Lower lobe of right lung (tissue), 2 donors: ENCODE measurements at regions not wholly inside any gene's neighbourhood (a gene's known extent, or its start where the extent isn't known, plus 50 kb on each side); places are given as distances from the start of the nearest gene placed in this dataset.

Experiments used
- ATAC-seq, 2 donors: fragments of 200-7000 bp; cut with Tn5 transposase; one replicate each; pipeline ENCODE4 v1.9.1; 2020 to 2022; ENCODE audit warnings: mild to moderate bottlenecking in 2 of 2, moderate library complexity in 2 of 2
- DNase-seq: peaks from one replicate; pipeline ENCODE4 v3.0.0-alpha.2; 2020
- H3K27ac ChIP-seq: fragments of 200-600 bp; one replicate; pipeline ENCODE4 v1.8.0; 2022
- H3K27me3 ChIP-seq: fragments of 200-600 bp; one replicate; pipeline ENCODE4 v1.8.0; 2022; ENCODE audit warnings: low read depth
- H3K36me3 ChIP-seq: fragments of 200-600 bp; one replicate; pipeline ENCODE4 v1.8.0; 2022; ENCODE audit warnings: mild to moderate bottlenecking
- H3K4me1 ChIP-seq: fragments of 200-600 bp; one replicate; pipeline ENCODE4 v1.8.0; 2022
- H3K4me3 ChIP-seq: fragments of 200-600 bp; one replicate; pipeline ENCODE4 v1.8.0; 2022; ENCODE audit warnings: mild to moderate bottlenecking
- H3K9me3 ChIP-seq: fragments of 200-600 bp; one replicate; pipeline ENCODE4 v1.8.0; 2022
- CTCF ChIP-seq: fragments of 200-600 bp; IDR thresholded peaks from one replicate; pipeline ENCODE4 v1.8.0; 2022; ENCODE audit warnings: antibody characterized with exemption, mild to moderate bottlenecking
- intact Hi-C: fragments of 100-400 bp; cut with DNase I; formaldehyde crosslinking; loops from one replicate; pipeline ENCODE4 v1.11.0; 2022
- donor health status: DM: no; HTN: yes; CAD: no; lungs with severe emphysema.

- ATAC-seq (no peak), DNase-seq (no peak)
- intact Hi-C loops, result no loop called here
- Histone ChIP-seq H3K27me3 (no peaks in the 10 kb centered on the region), H3K4me3 (no peak overlapping the region), H3K4me1 (no peaks in the 10 kb centered on the region), H3K9me3 (peaks cover 18% of the 10 kb centered on the region), H3K27ac (no peak overlapping the region), H3K36me3 (no peaks in the 10 kb centered on the region)
- no peak for TF ChIP-seq CTCF
Observed at GRCh38 chr11:101211407-101211975, 81.9 kb upstream of the PGR start.

- DNase-seq, result no peak
Observed at GRCh38 chr11:101202614-101203013, 73.0 kb upstream of the PGR start.

GRCh38 chr11:101199416-101199815 is 69.8 kb upstream of the PGR start:
- DNase-seq (no peak), ATAC-seq (no peak)
- no peak for TF ChIP-seq CTCF
- Histone ChIP-seq H3K4me1 (no peaks in the 10 kb centered on the region), H3K27ac (no peak overlapping the region), H3K4me3 (no peak overlapping the region), H3K36me3 (no peaks in the 10 kb centered on the region), H3K9me3 (no peaks in the 10 kb centered on the region), H3K27me3 (no peaks in the 10 kb centered on the region)
- intact Hi-C loops, result no loop called here

More at GRCh38 chr11:101202614-101203013, 73.0 kb upstream of the PGR start:
- intact Hi-C loops, result no loop called here
- Histone ChIP-seq H3K9me3 (peaks cover 13% of the 10 kb centered on the region), H3K27me3 (no peaks in the 10 kb centered on the region), H3K27ac (no peak overlapping the region), H3K4me3 (no peak overlapping the region), H3K4me1 (no peaks in the 10 kb centered on the region), H3K36me3 (no peaks in the 10 kb centered on the region)
- ATAC-seq, result no peak
- no peak for TF ChIP-seq CTCF

- TF ChIP-seq CTCF, result no peak
- Histone ChIP-seq H3K4me1 (no peaks in the 10 kb centered on the region), H3K9me3 (no peaks in the 10 kb centered on the region), H3K36me3 (no peaks in the 10 kb centered on the region), H3K27me3 (no peaks in the 10 kb centered on the region), H3K27ac (no peak overlapping the region), H3K4me3 (no peak overlapping the region)
- DNase-seq, result no peak
- intact Hi-C loops, result no loop called here
- no peak for ATAC-seq
Observed at GRCh38 chr11:101195294-101195693, 65.7 kb upstream of the PGR start.

GRCh38 chr11:101188801-101189200 is 59.2 kb upstream of the PGR start:
- Histone ChIP-seq H3K9me3 (no peaks in the 10 kb centered on the region), H3K4me1 (no peaks in the 10 kb centered on the region), H3K27ac (no peak overlapping the region), H3K4me3 (no peak overlapping the region), H3K36me3 (no peaks in the 10 kb centered on the region), H3K27me3 (no peaks in the 10 kb centered on the region)
- ATAC-seq, result no peak
- TF ChIP-seq CTCF, result no peak
- intact Hi-C loops, result no loop called here
- DNase-seq, result no peak

GRCh38 chr11:101188173-101188572 is 58.6 kb upstream of the PGR start:
- TF ChIP-seq CTCF, result no peak
- ATAC-seq, result no peak

More at GRCh38 chr11:101188173-101188572, 58.6 kb upstream of the PGR start:
- H3K27ac ChIP-seq, result no peak overlapping the region
- intact Hi-C loops, result no loop called here
- no peaks in the 10 kb centered on the region for H3K27me3 ChIP-seq
- H3K9me3 ChIP-seq, result no peaks in the 10 kb centered on the region
- H3K4me3 ChIP-seq, result no peak overlapping the region
- no peaks in the 10 kb centered on the region for H3K4me1 ChIP-seq
- no peaks in the 10 kb centered on the region for H3K36me3 ChIP-seq
- DNase-seq, result no peak
